Gastroesophageal sphincter (tissue), 3 donors: ENCODE measurements at regions not wholly inside any gene's neighbourhood (a gene's known extent, or its start where the extent isn't known, plus 50 kb on each side); places are given as distances from the start of the nearest gene placed in this dataset.

Source experiments
- CTCF ChIP-seq, 4 experiments: fragments of 200-600 bp in 2 of 4; fragments of 450-650 bp in 2 of 4; sonication (generic) in 1 of 4; IDR thresholded peaks; one replicate each; pipeline ENCODE4 v1.5.1; 2017 to 2019; ENCODE audit warnings: antibody characterized with exemption in 4 of 4, mild to moderate bottlenecking in 2 of 4, moderate library complexity in 2 of 4
- EP300 ChIP-seq: sonication (generic); formaldehyde crosslinking; IDR thresholded peaks from one replicate; pipeline ENCODE4 v1.6.1; 2017; ENCODE audit warnings: antibody characterized with exemption, mild to moderate bottlenecking
- POLR2A ChIP-seq, 2 donors: fragments of 450-650 bp; IDR thresholded peaks; one replicate each; pipeline ENCODE4 v1.6.1; 2017; ENCODE audit warnings: antibody characterized with exemption in 2 of 2, mild to moderate bottlenecking in 2 of 2, moderate library complexity in 1 of 2
- POLR2AphosphoS5 ChIP-seq: sonication (generic); formaldehyde crosslinking; IDR thresholded peaks from one replicate; pipeline ENCODE4 v1.6.1; 2017; ENCODE audit warnings: antibody characterized with exemption

DNA sequence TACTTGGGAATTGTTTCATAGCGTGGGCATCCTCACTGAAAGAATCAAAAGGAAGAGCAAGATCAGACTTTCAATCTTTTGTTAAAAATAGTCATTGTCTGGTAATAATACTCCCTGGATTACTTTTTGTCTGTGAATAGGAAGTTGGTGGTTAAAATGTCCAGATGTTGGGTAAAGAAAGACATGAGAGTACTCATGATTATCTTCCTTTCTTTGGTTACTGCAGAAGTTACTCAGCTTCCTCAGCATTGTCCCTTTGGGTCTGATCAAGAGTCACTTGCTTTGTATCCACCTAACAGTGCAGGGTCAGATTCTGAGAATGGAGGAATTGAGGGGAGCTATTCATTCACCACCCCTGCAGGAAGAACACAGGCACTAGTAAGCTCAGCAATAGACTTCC is 54.6 kb downstream of the RIN2 start:
- no peak for TF ChIP-seq POLR2A (IDR thresholded peaks at IDR 0.05)
- no peak for TF ChIP-seq CTCF (IDR thresholded peaks at IDR 0.05)
- TF ChIP-seq POLR2AphosphoS5: no peak
- TF ChIP-seq EP300: no peak
